ENCODE measurements at regions not wholly inside any gene's neighbourhood (a gene's known extent, or its start where the extent isn't known, plus 50 kb on each side); places are given as distances from the start of the nearest gene placed in this dataset.
"Not testable (repeated sequence)": the region's sequence is repeated elsewhere in the genome, so short reads cannot be mapped to it uniquely, and the experiment has no call there.

- DNase-seq = no peak
Observed at GRCh38 chr3:71962561-71963240, 177.8 kb upstream of the PROK2 start.

- DNase-seq = no peak
Observed at GRCh38 chr3:71961891-71962290, 176.9 kb upstream of the PROK2 start.

- DNase-seq = no peak
Observed at GRCh38 chr3:71961378-71961777, 176.4 kb upstream of the PROK2 start.

GRCh38 chr3:71958533-71958932 is 173.6 kb upstream of the PROK2 start:
- DNase-seq = no peak

- DNase-seq = no peak
Observed at GRCh38 chr3:71956716-71957115, 171.8 kb upstream of the PROK2 start.

- no peak for DNase-seq
Observed at GRCh38 chr3:71956069-71956340, 171.1 kb upstream of the PROK2 start.

- DNase-seq = peak; percentile 80
Observed at GRCh38 chr3:71955240-71956068, 170.5 kb upstream of the PROK2 start.

- DNase-seq = no peak
Observed at GRCh38 chr3:71951842-71952241, 166.9 kb upstream of the PROK2 start.

GRCh38 chr3:71951361-71951760 is 166.4 kb upstream of the PROK2 start:
- no peak for DNase-seq

GRCh38 chr3:71949442-71949841 is 164.5 kb upstream of the PROK2 start:
- DNase-seq = no peak

- peak; percentile 92 for DNase-seq
Observed at GRCh38 chr3:71944482-71945065, 159.6 kb upstream of the PROK2 start.

- DNase-seq = no peak
Observed at GRCh38 chr3:71942432-71943187, 157.7 kb upstream of the PROK2 start.

- DNase-seq = no peak
Observed at GRCh38 chr3:71940486-71940885, 155.5 kb upstream of the PROK2 start.

GRCh38 chr3:71938081-71938480 is 153.1 kb upstream of the PROK2 start:
- not testable (repeated sequence) for DNase-seq

- no peak for DNase-seq
Observed at GRCh38 chr3:71936681-71937080, 151.7 kb upstream of the PROK2 start.

- no peak for DNase-seq
Observed at GRCh38 chr3:71934520-71935270, 149.7 kb upstream of the PROK2 start.

- DNase-seq = no peak
Observed at GRCh38 chr3:71931922-71932321, 147.0 kb upstream of the PROK2 start.

- DNase-seq = no peak
Observed at GRCh38 chr3:71930056-71930991, 145.4 kb upstream of the PROK2 start.

GRCh38 chr3:71928212-71928611 is 143.3 kb upstream of the PROK2 start:
- DNase-seq = no peak

GRCh38 chr3:71927505-71928066 is 142.6 kb upstream of the PROK2 start:
- DNase-seq = no peak

GRCh38 chr3:71926616-71927015 is 141.7 kb upstream of the PROK2 start:
- no peak for DNase-seq
